Stimulated activated CD8-positive, alpha-beta memory T cell treated with anti-CD3 and anti-CD28 coated beads, Interleukin-7, amount 100 ng/mL, for 1 hour (primary cell): ENCODE measurements at regions not wholly inside any gene's neighbourhood (a gene's known extent, or its start where the extent isn't known, plus 50 kb on each side); places are given as distances from the start of the nearest gene placed in this dataset.
"Not testable (repeated sequence)": the region's sequence is repeated elsewhere in the genome, so short reads cannot be mapped to it uniquely, and the experiment has no call there.

Experiments
- DNase-seq, 2 donors: peaks; one replicate each; pipeline ENCODE4 v3.0.0-alpha.2; 2020; ENCODE audit warnings: low read depth in 2 of 2

GRCh38 chr17:77341069-77341541 is 200.3 kb downstream of the SEC14L1 start:
- DNase-seq = no peak

GRCh38 chr17:77342656-77342990 is 201.9 kb downstream of the SEC14L1 start:
- DNase-seq = not testable (repeated sequence)

- DNase-seq = no peak
These were observed 202.4 kb downstream of the SEC14L1 start for GRCh38 chr17:77343031-77343800.

GRCh38 chr17:77344038-77344437 is 203.3 kb downstream of the SEC14L1 start:
- DNase-seq = no peak

GRCh38 chr17:77345260-77345910 is 204.6 kb downstream of the SEC14L1 start:
- DNase-seq = no peak

- DNase-seq = no peak
These were observed 206.0 kb downstream of the SEC14L1 start for GRCh38 chr17:77346765-77347164.

GRCh38 chr17:77347544-77347943 is 206.8 kb downstream of the SEC14L1 start:
- DNase-seq = no peak

- DNase-seq = no peak
These were observed 209.4 kb downstream of the SEC14L1 start for GRCh38 chr17:77349976-77350830.

- no peak for DNase-seq
These were observed 211.7 kb downstream of the SEC14L1 start for GRCh38 chr17:77352441-77352840.

- no peak for DNase-seq
These were observed 212.2 kb downstream of the SEC14L1 start for GRCh38 chr17:77352996-77353395.

- DNase-seq = no peak
These were observed 213.1 kb downstream of the SEC14L1 start for GRCh38 chr17:77353684-77354419.

GRCh38 chr17:77354420-77354669 is 213.6 kb downstream of the SEC14L1 start:
- DNase-seq = no peak

- no peak for DNase-seq
These were observed 214.1 kb downstream of the SEC14L1 start for GRCh38 chr17:77354670-77355455.

GRCh38 chr17:77356109-77356689 is 215.4 kb downstream of the SEC14L1 start:
- DNase-seq = no peak

GRCh38 chr17:77356690-77357201 is 216.0 kb downstream of the SEC14L1 start:
- DNase-seq = no peak

GRCh38 chr17:77358801-77359200 is 218.0 kb downstream of the SEC14L1 start:
- DNase-seq = no peak

- DNase-seq = no peak
These were observed 218.5 kb downstream of the SEC14L1 start for GRCh38 chr17:77359236-77359635.

GRCh38 chr17:77361986-77362620 is 221.3 kb downstream of the SEC14L1 start:
- DNase-seq = no peak

- no peak for DNase-seq
These were observed 223.1 kb downstream of the SEC14L1 start for GRCh38 chr17:77363821-77364361.

- no peak for DNase-seq
These were observed 223.7 kb downstream of the SEC14L1 start for GRCh38 chr17:77364381-77364911.
